ENCODE measurements at regions not wholly inside any gene's neighbourhood (a gene's known extent, or its start where the extent isn't known, plus 50 kb on each side); places are given as distances from the start of the nearest gene placed in this dataset.
"Not testable (repeated sequence)": the region's sequence is repeated elsewhere in the genome, so short reads cannot be mapped to it uniquely, and the experiment has no call there.

- not testable (repeated sequence) for DNase-seq (ENCODE audit: low read depth in 1 of 2, low spot score in 1 of 2)
Measured at GRCh38 chr12:60234611-60235195, 638.9 kb downstream of the SLC16A7 start.

DNA sequence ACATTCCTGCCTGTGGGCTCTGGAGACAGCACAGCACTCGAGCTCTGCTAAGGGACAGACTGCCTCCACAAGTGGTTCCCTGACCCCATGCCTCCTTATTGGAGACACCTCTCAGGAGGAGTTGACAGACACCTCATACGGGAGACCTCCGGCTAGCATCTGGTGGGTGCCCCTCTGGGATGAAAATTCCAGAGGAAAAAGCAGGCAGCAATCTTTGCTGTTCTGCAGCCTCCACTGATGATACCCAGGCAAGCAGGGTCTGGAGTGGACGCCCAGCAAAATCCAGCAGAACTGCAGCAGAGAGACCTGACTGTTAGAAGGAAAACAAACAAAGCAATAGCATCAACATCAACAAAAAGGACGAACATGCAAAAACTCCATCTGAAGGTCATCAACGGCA, 639.4 kb downstream of the SLC16A7 start:
- no peak for DNase-seq (ENCODE audit: low read depth in 1 of 2, low spot score in 1 of 2)

DNA sequence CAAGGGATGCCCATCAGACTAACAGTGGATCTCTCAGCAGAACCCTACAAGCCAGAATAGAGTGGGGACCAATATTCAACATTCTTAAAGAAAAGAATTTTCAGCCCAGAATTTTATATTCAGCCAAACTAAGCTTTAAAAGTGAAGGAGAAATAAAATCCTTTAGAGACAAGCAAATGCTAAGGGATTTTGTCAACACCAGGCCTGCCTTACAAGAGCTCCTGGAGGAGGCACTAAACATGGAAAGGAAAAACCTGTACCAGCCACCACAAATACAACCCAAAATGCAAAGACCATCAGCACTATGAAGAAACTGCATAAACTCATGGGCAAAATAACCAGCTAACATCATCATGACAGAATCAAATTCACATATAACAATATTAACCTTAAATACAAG, 640.6 kb downstream of the SLC16A7 start:
- DNase-seq (ENCODE audit: low read depth in 1 of 2, low spot score in 1 of 2), result not testable (repeated sequence)

GRCh38 chr12:60240891-60241290, 645.1 kb downstream of the SLC16A7 start:
- DNase-seq (ENCODE audit: low read depth in 1 of 2, low spot score in 1 of 2), result no peak

DNA sequence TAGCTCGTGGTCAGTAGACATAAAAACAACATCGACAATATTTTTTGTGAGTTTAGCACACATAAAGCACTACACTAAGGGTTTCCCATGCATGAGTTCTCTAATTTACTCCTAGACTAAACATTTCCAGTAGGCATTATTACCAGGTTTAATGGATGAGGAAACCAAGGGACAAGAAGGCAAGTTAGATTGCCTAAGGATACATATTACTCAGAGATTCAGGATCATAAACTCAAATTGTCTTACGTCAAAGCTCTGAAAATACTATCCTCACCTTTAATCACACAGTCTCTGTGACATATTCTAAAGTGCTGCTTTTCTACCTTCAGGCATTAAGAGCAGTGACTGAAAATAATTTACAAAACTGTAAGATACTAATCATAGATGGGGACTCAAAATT, 655.3 kb downstream of the SLC16A7 start:
- no peak for DNase-seq (ENCODE audit: low read depth in 1 of 2, low spot score in 1 of 2)

DNA sequence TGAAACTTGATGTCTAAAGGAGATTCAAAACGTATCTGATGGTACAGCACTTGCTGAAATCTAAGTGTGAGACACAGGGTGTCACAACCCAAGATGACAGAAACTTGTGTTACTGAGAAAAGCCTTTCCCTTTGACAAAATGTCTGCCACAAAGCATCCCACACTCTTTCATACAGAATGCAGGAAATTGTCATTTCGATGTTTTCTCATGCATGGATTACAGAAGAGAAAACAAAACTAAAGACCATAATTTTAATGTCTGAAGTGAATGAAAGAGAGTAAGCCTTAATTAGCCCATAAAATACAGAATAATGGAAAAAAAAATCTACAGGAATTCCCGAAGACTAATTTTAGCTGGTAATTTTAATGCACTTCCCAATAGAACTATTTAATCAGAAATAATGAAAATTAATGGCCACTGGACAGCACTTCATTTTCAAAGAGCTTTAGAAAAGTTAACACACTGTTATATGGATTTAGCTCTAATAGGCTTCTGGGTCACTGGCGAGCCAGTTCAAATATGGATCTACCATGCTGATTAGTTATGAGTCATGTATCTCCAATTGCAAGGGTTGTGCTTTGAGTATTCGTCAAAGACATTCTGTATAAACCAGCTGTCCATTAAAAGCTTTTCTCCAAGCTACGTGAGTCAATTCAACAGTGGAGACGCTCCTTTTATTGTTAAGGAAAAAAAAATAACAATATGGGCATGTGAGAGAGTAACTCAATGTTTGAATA, 656.7 kb downstream of the SLC16A7 start:
- no peak for DNase-seq (ENCODE audit: low read depth in 1 of 2, low spot score in 1 of 2)

DNA sequence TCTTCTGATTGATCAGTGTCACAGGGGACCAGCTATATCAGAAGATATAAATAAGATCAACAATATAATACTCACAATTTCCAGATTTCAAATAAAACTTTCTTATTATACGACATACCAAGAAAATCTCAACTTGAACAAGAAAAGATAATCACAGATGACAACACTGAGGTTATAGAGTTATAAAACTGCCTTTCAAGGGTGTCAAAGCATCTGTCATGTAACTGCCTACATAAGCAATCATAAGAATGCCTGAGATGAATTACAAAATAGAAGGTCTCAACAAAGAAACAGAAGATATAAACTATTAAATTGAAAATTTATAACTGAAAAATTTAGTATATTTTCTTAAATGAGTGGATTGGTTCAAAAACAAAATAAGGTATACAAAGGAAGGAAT, 659.2 kb downstream of the SLC16A7 start:
- DNase-seq (ENCODE audit: low read depth in 1 of 2, low spot score in 1 of 2), result no peak

- DNase-seq (ENCODE audit: low read depth in 1 of 2, low spot score in 1 of 2), result no peak
Measured at GRCh38 chr12:60257063-60257462, 661.2 kb downstream of the SLC16A7 start.

- DNase-seq (ENCODE audit: low read depth in 1 of 2, low spot score in 1 of 2), result no peak
Measured at GRCh38 chr12:60259225-60259624, 663.4 kb downstream of the SLC16A7 start.

DNA sequence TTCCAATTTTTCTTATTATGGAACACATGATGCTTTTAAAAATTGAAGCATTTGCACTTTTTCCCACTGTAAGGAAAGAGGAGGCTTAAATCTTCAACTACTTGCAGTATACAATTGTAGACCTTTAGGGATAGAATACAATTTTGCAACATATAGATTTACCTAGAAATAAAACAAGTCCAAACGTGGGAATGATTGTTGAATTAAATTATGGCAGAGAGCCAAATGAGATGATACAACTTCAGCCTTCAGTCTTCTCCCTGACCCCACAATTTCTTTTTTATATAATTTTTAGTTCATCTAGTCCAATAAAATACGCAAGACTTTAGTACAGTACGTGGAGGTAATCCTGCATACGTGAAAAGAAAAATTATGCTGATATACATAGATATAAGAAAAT, 666.5 kb downstream of the SLC16A7 start:
- DNase-seq (ENCODE audit: low read depth in 1 of 2, low spot score in 1 of 2), result no peak

DNA sequence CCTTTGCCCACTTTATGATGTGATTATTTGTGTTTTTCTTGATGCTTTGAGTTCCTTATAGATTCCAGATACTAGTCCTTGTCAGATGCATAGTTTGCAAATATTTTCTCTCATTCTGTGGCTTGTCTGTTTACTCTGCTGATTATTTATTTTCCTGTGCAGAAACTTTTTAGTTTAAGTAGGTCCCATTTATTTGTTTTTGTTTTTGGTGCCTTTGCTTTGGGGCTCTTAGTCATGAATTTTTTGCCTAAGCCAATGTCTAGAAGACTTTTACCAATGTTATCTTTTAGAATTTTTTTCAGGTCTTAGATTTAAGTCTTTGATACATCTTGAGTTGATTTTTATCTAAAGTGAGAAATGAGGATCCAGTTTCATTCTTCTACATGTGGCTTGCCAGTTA, 667.3 kb downstream of the SLC16A7 start:
- no peak for DNase-seq (ENCODE audit: low read depth in 1 of 2, low spot score in 1 of 2)

- no peak for DNase-seq (ENCODE audit: low read depth in 1 of 2, low spot score in 1 of 2)
Measured at GRCh38 chr12:60263836-60264493, 668.1 kb downstream of the SLC16A7 start.

GRCh38 chr12:60265741-60266140, 669.9 kb downstream of the SLC16A7 start:
- DNase-seq (ENCODE audit: low read depth in 1 of 2, low spot score in 1 of 2), result no peak

- DNase-seq (ENCODE audit: low read depth in 1 of 2, low spot score in 1 of 2), result no peak
Measured at GRCh38 chr12:60266381-60266852, 670.6 kb downstream of the SLC16A7 start.

- no peak for DNase-seq (ENCODE audit: low read depth in 1 of 2, low spot score in 1 of 2)
Measured at GRCh38 chr12:60269611-60270269, 673.9 kb downstream of the SLC16A7 start.

- DNase-seq (ENCODE audit: low read depth in 1 of 2, low spot score in 1 of 2), result no peak
Measured at GRCh38 chr12:60271816-60272215, 676.0 kb downstream of the SLC16A7 start.

DNA sequence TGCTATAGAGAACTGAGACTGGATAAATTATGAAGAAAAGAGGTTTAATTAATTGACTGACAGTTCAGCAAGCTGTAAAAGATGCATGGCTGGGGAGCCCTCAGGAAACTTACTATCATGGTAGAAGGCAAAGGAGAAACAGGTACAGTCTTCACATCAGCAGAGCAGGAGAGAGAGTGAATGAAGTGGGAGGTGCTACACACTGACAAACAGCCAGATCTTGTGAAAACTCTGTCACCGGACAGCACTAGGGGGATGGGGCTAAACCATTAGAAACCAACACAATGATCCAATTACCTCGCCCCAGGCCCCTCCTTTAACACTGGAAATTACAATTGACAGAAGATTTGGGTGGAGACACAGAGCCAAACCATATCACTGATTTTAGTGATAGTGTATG, 682.4 kb downstream of the SLC16A7 start:
- no peak for DNase-seq (ENCODE audit: low read depth in 1 of 2, low spot score in 1 of 2)

DNA sequence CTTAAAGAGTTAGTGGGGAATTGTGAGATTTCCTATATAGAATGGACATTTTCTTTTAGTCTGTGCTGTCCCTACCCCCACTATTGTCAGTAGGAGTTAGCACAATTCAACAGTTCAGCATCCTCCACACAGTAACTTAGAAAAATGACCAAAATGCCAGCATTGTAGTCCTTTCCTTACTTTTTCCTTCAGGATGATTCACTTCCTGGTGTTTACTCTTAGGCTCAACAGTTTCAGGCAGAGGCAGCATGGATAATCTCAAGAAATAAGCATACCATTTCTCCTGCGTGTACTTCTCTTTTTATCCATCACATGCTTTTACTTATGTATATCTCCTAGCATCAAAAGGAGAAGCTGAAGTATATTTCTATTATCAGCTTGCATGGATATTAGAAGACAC, 683.4 kb downstream of the SLC16A7 start:
- no peak for DNase-seq (ENCODE audit: low read depth in 1 of 2, low spot score in 1 of 2)

GRCh38 chr12:60281522-60281921, 685.7 kb downstream of the SLC16A7 start:
- no peak for DNase-seq (ENCODE audit: low read depth in 1 of 2, low spot score in 1 of 2)

DNA sequence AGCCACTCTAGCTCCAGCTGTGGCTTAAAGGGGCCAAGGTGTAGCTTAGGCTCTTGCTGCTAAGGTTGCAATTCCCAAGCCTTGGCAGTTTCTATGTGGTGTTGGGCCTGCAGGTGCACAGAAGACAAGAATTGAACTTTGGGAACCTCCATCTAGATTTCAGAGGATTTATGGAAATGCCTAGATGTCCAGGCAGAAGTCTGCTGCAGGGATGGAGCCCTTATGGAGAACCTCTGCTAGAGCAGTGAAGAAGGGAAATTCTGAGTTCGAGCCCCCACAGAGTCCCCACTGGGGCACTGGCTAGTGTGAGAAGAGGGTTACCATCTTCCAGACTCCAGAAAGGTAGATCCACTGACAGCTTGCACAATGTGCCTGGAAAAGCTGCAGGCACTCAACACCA, 694.7 kb downstream of the SLC16A7 start:
- DNase-seq (ENCODE audit: low read depth in 1 of 2, low spot score in 1 of 2), result no peak

DNA sequence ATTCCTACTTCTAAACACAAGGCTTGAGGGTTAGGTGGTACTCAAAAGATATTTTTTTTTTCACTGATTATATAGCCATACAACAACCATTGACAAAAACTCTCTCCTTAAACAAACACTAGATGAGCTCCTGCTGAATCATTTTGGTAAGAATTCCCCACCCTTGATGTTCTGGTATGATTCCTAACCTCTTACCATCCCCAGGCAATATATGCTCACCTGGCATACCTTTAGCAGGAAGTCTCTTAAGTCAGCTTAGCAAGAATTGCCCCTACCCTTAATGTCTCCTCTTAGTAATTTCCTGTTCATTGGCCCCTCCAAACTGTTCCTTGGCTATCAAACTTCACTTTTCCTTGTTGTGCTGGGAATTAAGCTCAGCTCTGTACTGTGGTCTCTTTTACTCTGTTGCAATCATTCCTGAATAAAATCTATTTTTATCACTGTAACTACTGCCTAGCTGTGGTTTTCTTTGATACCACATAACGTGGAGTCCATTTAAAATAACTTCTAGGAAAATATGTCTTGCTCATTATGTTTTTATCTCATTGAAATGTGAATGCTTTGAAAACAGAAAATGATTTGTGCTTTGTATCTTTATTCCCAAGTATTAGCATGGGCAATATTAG, 712.6 kb downstream of the SLC16A7 start:
- DNase-seq (ENCODE audit: low read depth in 1 of 2, low spot score in 1 of 2), result no peak

All from activated CD4-positive, alpha-beta T cell treated with anti-CD3 and anti-CD28 coated beads, Interleukin-2, amount 50 U/mL, for 24 hours (primary cell).